Hypothalamus (tissue), 51 donors: ENCODE measurements at regions not wholly inside any gene's neighbourhood (a gene's known extent, or its start where the extent isn't known, plus 50 kb on each side); places are given as distances from the start of the nearest gene placed in this dataset.
A peak's percentile ranks its signal among the peaks of the same experiment; 100 is the strongest.

Experiments
- DNase-seq, 51 donors: peaks; one replicate each; lab custom pipeline; 2025; lab: John Stamatoyannopoulos, UW

DNA sequence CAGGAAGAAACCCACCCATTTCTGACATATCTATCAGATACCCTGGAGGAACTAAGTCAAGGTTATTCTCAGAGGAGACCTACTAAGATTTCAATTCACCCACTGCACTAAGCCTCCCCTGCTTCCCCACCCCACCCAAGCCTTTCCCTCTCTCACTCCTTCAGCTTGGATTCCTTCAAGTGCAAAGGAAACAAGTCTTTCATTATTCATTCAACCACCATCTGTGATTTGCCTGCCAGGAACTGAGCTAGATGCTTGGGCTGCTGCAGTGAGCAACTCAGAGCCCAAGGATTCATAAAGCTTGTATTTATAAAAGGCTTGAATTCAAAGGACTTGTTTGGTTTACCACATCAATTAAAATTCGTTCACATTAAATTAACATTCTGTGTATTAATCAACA lies 161.3 kb downstream of the GXYLT1 start:
- DNase-seq: peak in 6 of 51 donors; percentile 3 to 28 (median 6)

DNA sequence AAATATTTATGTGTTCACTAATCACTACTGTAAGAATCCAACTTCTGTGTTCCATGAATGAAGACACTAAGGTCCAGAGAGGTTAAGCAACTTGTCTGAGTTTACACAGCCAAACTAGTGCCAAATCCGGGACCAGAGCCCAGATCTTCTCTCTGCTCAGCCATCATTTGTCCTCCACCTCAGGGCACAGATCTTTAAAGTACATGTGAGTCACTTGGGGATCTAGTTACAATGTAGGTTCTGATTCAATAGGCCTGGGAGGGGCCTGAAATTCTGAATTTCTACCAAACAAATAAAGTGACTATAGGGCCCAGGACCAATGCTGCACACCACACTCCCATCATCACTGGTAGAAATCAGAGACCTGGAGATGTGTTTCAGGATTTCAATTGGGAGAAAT lies 162.9 kb downstream of the GXYLT1 start:
- no peak for DNase-seq

DNA sequence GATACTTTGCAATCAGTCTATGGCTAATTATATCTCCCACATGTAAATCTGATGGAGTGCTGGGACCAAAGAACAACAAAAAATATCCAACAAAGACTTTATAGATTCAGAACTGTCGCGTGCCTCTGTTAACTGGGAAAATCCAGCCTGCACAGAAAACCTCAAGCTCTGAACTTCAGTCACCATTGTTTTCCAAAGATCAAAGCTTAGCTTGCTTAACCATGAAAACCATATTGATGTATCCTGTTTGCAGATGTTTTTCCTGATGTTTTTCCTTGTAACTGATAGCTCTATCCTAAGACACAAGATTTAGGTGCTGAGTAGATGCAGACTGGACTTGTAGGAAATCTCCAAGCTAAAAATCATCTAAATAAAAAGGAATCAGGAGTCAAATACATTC lies 163.7 kb downstream of the GXYLT1 start:
- DNase-seq: no peak

- no peak for DNase-seq
Measured at GRCh38 chr12:41980390-41980789, 164.3 kb downstream of the GXYLT1 start.

GRCh38 chr12:41979574-41979973 lies 165.1 kb downstream of the GXYLT1 start:
- no peak for DNase-seq

- no peak for DNase-seq
Measured at GRCh38 chr12:41972598-41972997, 172.1 kb downstream of the GXYLT1 start.

DNA sequence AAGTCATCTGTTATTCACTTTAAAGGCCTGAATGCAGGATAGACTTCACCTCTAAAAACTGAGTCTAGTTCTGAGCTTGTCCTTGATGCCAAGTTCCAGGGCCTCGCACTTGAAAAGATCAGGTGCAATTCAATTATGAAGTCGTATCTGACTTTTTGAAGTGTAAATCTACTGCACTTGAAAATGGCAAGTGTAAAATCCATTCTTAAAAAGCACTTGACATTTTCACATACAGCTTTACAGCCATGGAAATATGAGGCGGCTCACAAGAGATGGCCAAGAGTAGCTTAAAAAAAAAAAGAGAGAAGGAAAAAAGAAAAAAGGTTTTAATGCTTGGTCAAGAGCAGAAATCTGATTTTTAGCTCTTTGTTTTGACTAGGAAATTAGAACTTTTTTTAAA lies 172.5 kb downstream of the GXYLT1 start:
- DNase-seq: no peak

DNA sequence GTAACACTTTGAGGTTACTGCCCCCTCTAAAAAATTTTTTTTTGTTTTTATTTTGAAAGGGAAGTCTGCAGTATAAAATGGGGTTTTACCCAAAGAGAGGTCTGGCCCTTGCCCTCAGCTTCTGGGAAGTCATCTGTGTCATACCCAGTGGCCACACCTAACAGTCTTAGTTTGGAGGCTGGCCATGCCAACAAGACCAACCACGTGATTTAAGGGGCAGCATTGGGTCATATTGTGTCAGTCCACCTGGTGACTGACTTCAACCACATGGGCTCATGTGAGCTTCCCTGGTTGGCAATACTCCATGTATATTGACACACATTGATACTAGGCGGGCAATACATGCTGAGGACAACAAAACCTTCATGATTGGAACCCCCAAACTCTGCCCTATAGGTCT lies 173.9 kb downstream of the GXYLT1 start:
- no peak for DNase-seq

- no peak for DNase-seq
Measured at GRCh38 chr12:41968599-41968998, 176.1 kb downstream of the GXYLT1 start.

GRCh38 chr12:41967668-41968500 lies 176.8 kb downstream of the GXYLT1 start:
- DNase-seq: peak in 1 of 51 donors; percentile 4

- no peak for DNase-seq
Measured at GRCh38 chr12:41966916-41967315, 177.8 kb downstream of the GXYLT1 start.

DNA sequence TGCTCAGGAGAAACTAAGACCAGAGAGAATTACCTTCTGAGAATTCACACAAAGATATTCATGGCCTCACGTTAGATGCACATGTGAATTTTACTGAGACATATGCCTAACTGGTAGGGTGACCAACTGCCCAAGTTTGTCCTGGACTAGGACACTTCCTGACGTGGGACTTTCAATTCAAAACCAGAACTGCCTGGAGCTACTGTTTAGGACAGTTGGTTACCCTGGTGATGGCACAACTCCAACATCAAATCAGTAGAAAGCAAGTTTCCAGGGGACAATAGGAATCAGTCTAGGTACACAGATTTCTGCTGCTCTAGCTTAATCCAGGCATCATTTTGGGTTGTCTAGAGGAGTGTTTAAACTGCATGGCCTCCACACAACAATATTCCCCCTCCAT lies 178.7 kb downstream of the GXYLT1 start:
- no peak for DNase-seq

- DNase-seq: no peak
Measured at GRCh38 chr12:41963398-41963797, 181.3 kb downstream of the GXYLT1 start.

- peak in 46 of 51 donors; percentile 3 to 85 (median 57) for DNase-seq
Measured at GRCh38 chr12:41962171-41962572, 182.5 kb downstream of the GXYLT1 start.

DNA sequence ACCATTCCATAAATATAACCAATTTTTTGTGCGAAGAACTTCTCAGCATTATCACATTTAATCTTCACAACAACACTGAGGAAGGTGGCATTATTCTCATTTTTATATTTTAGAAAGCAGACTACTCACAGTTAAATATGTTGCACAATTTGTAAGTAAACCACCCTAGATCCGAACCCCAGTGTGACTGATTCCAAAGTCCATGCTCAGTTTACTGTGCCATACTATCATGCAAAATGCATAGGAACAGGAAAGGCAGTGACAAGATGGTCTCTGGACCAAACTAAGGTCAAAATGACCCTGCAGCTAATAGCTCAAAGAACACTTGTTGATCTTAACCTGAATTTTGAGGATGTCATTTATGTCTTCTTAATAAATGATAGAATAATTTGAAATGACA lies 185.4 kb downstream of the GXYLT1 start:
- DNase-seq: no peak

DNA sequence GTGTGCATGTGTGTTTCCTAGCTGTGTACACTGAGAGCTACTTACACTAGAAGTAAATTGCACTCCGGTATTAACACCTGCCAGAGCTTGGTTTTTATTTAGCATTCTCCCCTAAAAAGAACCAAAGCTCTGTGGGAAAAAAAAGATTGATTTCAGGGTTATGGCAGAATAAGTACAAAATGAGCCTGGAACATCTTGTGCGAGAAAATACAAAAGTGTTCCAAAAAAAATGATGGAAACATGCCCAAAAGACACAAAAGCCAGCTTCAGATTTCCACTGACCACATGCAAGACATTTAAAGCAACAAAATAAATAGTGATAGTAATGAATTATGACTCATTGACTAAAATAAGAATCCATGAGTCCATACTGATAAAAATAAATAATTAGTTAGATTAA lies 188.3 kb downstream of the GXYLT1 start:
- DNase-seq: no peak

GRCh38 chr12:41950455-41950854 lies 194.2 kb downstream of the GXYLT1 start:
- no peak for DNase-seq

DNA sequence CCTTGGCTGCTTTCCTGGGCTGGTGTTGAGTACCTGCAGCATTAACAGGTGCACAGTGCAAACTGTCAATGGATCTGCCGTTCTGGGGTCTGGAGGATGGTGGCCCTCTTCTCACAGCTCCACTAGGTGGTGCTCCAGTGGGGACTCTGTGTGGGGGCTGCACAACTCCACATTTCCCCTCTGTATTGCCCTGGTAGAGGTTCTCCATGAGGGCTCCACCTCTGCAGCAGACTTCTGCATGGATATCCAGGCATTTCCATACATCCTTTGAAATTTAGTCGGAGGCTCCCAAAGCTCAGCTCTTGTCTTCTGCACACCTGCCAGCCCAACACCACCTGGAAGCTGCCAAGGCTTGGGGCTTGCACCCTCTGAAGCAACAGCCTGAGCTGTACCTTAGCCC lies 198.6 kb downstream of the GXYLT1 start:
- DNase-seq: no peak

GRCh38 chr12:41944216-41944615 lies 200.5 kb downstream of the GXYLT1 start:
- DNase-seq: no peak

- DNase-seq: no peak
Measured at GRCh38 chr12:41943671-41944070, 201.0 kb downstream of the GXYLT1 start.

GRCh38 chr12:41942354-41942753 lies 202.3 kb downstream of the GXYLT1 start:
- peak in 1 of 51 donors; percentile 21 for DNase-seq

DNA sequence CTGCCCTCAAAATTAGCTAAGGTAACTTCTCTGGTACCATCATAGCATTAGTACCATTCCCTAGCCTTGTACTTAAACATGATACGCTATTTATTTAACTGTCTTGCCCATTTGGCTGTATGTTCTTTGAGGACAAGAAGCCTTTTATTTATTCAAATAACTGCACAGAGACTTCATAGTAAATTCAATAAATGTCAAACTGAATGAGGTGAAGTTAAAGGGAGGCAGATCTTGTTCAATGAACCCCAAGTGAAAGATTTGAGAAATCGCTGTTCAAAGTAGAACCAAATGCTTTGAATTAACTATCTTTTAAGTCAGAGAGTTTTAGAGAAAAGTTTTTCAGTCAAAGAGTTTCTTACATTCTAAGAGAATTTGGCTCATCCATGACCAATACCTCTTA lies 203.6 kb downstream of the GXYLT1 start:
- no peak for DNase-seq

GRCh38 chr12:41940571-41940970 lies 204.1 kb downstream of the GXYLT1 start:
- DNase-seq: no peak
